ENCODE measurements at regions not wholly inside any gene's neighbourhood (a gene's known extent, or its start where the extent isn't known, plus 50 kb on each side); places are given as distances from the start of the nearest gene placed in this dataset.

DNA sequence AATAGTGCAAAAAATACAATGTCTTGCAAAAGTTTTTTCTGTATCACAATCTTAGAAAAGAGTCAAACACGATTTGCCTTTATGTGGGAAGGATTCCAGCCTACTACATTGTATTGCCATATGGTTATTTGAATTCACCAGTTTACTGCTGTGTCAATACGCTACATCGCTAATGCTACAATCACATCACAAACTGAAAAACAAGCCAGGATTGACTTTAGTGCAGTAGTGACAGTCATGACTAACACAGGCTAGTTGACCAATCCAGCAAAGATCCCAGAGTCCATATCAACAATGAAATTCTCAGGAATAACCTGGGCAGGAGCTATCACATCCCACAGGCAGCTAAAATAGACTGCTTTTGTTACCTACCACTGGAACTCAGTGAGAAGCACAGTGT is 67.0 kb downstream of the IL12A start:
- no peak for DNase-seq (ENCODE audit: low read depth)
- TF ChIP-seq, protein P1, sequence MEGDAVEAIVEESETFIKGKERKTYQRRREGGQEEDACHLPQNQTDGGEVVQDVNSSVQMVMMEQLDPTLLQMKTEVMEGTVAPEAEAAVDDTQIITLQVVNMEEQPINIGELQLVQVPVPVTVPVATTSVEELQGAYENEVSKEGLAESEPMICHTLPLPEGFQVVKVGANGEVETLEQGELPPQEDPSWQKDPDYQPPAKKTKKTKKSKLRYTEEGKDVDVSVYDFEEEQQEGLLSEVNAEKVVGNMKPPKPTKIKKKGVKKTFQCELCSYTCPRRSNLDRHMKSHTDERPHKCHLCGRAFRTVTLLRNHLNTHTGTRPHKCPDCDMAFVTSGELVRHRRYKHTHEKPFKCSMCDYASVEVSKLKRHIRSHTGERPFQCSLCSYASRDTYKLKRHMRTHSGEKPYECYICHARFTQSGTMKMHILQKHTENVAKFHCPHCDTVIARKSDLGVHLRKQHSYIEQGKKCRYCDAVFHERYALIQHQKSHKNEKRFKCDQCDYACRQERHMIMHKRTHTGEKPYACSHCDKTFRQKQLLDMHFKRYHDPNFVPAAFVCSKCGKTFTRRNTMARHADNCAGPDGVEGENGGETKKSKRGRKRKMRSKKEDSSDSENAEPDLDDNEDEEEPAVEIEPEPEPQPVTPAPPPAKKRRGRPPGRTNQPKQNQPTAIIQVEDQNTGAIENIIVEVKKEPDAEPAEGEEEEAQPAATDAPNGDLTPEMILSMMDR (conservative IDR thresholded peaks at IDR 0.05; ENCODE audit: low read depth, low read length) = no peak
- H3K4me3 ChIP-seq (ENCODE audit: low read depth, low read length) = no peak overlapping the region

- TF ChIP-seq, protein P1 (conservative IDR thresholded peaks at IDR 0.05; ENCODE audit: low read depth, low read length) = no peak
- H3K4me3 ChIP-seq (ENCODE audit: low read depth, low read length) = no peak overlapping the region
- DNase-seq (ENCODE audit: low read depth) = no peak
These were observed 68.7 kb downstream of the IL12A start for GRCh38 chr3:160057331-160057730.

DNA sequence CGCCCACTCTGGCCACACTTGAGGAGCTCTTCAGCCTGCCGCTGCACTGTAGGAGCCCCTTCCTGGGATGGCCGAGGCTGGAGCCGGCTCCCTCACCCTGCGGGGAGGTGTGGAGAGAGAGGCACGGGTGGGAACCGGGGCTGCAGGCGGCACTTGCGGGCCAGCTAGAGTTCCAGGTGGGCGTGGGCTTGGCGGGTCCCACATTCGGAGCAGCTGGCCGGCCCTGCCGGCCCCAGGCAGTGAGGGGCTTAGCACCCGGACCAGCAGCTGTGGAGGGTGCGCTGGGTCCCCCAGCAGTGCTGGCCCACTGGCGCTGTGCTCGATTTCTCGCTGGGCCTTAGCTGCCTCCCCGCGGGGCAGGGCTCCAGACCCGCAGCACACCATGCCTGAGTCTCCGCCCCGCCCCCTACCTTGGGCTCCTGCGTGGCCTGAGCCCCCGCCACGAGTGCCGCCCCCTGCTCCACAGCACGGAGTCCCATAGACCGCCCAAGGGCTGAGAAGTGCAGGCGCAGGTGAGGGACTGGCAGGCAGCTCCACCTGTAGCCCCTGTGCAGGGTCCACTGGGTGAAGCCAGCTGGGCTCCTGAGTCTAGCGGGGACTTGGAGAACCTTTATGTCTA is 71.9 kb downstream of the IL12A start:
- TF ChIP-seq, protein P1 (conservative IDR thresholded peaks at IDR 0.05; ENCODE audit: low read depth, low read length) = no peak
- H3K4me3 ChIP-seq (ENCODE audit: low read depth, low read length) = no peak overlapping the region
- DNase-seq (ENCODE audit: low read depth) = no peak

GRCh38 chr3:160061525-160061924 is 72.9 kb downstream of the IL12A start:
- no peak for DNase-seq (ENCODE audit: low read depth)

DNA sequence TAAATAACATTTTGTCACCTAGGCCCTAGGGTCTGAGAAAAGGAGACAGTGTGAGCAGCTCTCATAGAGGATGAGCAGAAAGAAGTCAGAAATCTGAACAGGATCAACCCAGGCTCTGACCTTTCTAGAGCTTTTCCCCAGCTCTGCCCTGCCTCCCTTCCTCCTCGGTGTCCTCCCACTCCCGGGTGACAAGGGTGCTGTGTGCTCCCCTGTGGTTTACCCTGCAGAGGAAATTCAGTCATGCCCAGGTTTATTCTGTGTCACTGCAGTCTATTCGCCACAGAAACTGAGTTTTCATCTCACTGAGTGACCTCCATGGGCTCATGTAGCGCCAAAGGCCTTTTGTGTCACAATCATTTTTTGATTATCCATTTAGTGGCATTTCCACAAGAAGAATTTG is 76.6 kb downstream of the IL12A start:
- no peak overlapping the region for H3K4me3 ChIP-seq (ENCODE audit: low read depth, low read length)
- TF ChIP-seq, protein P1 (conservative IDR thresholded peaks at IDR 0.05; ENCODE audit: low read depth, low read length) = no peak
- DNase-seq (ENCODE audit: low read depth) = no peak

More at GRCh38 chr3:160061525-160061924, 72.9 kb downstream of the IL12A start:
- TF ChIP-seq, protein P1 (conservative IDR thresholded peaks at IDR 0.05; ENCODE audit: low read depth, low read length) = no peak
- H3K4me3 ChIP-seq (ENCODE audit: low read depth, low read length) = no peak overlapping the region

DNA sequence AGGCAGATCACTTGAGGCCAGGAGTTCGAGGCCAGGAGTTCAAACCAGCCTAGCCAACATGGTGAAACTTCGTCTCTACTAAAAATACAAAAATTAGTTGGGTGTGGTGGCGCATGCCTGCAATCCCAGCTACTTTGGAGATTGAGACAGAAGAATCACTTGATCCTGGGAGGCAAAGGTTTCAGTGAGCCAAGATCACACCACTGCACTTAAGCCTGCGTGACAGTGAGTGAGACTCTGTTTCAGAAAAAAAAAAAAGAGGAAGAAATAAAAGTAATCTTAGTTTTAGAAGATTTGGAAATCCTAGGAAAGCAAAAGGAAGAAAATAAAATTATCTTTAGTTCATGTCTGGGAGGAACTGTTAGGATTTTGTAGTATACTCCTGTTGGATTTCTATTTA is 77.2 kb downstream of the IL12A start:
- DNase-seq (ENCODE audit: low read depth) = no peak
- TF ChIP-seq, protein P1 (conservative IDR thresholded peaks at IDR 0.05; ENCODE audit: low read depth, low read length) = no peak

DNA sequence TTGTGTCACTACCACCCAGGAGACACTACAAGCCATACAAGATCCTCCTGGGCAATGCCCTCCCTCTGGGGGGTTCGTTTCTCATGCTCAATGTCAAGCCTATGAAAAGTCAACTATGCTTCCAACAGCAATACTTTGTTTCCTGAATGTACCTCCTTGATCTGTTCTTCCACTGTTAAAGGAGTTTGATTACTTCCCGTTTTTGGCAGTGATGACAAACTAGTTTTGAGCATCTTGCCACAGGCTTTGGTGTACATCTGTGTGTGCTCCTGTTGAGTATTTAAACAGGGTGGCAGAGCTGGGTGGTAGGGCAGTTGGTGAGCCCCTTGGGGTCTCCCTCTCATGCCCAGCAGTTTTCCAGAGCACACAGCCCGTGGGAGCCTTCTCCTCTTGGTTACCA is 81.4 kb downstream of the IL12A start:
- H3K4me3 ChIP-seq (ENCODE audit: low read depth, low read length) = no peak overlapping the region
- no peak for DNase-seq (ENCODE audit: low read depth)
- TF ChIP-seq, protein P1 (conservative IDR thresholded peaks at IDR 0.05; ENCODE audit: low read depth, low read length) = no peak

More for the DNA sequence above, 77.2 kb downstream of the IL12A start:
- H3K4me3 ChIP-seq (ENCODE audit: low read depth, low read length) = no peak overlapping the region

All from choroid plexus epithelial cell (primary cell).